Skeletal muscle tissue (tissue), 3 donors: ENCODE measurements at regions not wholly inside any gene's neighbourhood (a gene's known extent, or its start where the extent isn't known, plus 50 kb on each side); places are given as distances from the start of the nearest gene placed in this dataset.

Experiments used
- H3K27ac ChIP-seq: one replicate; pipeline ENCODE4 v1.7.0; 2013; ENCODE audit warnings: mild to moderate bottlenecking, low read depth, low read length, inconsistent platforms
- H3K27me3 ChIP-seq, 3 donors: one replicate each; pipeline ENCODE4 v1.7.0; 2013; ENCODE audit warnings: low read length in 3 of 3; ENCODE audit not compliant: control insufficient read depth in 3 of 3, insufficient read depth in 3 of 3
- H3K36me3 ChIP-seq, 3 donors: one replicate each; pipeline ENCODE4 v1.7.0; 2013; ENCODE audit warnings: low read length in 3 of 3; ENCODE audit not compliant: control insufficient read depth in 3 of 3, insufficient read depth in 3 of 3
- H3K4me1 ChIP-seq, 3 donors: one replicate each; pipeline ENCODE4 v1.7.0; 2013; ENCODE audit warnings: low read length in 3 of 3, mild to moderate bottlenecking in 3 of 3; ENCODE audit not compliant: control insufficient read depth in 3 of 3, insufficient read depth in 3 of 3
- H3K4me3 ChIP-seq, 3 donors: one replicate each; pipeline ENCODE4 v1.7.0; 2013; ENCODE audit warnings: low read length in 3 of 3
- H3K9ac ChIP-seq, 3 donors: one replicate each; pipeline ENCODE4 v1.7.0; 2013; ENCODE audit warnings: low read length in 3 of 3, mild to moderate bottlenecking in 3 of 3, moderate library complexity in 2 of 3, low read depth in 1 of 3
- H3K9me3 ChIP-seq, 3 donors: one replicate each; pipeline ENCODE4 v1.7.0; 2013; ENCODE audit warnings: low read length in 3 of 3; ENCODE audit not compliant: control insufficient read depth in 3 of 3
- donor health status: Osteomylitis.

DNA sequence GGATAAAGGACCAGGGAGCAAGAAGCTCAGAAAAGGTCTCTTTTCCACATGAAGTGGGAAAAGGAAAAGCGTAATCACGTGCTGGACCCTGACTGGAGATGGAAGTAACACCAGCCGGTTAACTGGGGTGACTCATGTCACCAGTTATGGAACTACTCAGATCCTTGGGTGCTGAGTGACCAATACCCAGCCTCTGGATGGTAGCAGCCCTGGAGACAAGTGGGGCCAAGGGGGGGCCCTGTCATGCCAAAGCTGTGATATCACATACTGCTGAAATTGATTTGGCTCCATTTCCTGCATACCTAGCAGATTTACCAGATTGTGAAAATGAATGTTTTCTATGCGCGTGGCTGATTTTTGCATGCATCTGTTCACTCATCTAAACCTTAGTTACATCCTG lies 158.9 kb downstream of the ZIC5 start:
- H3K27me3 ChIP-seq, result no peaks in the 10 kb centered on the region
- H3K9ac ChIP-seq, result no peak overlapping the region
- H3K9me3 ChIP-seq, result no peaks in the 10 kb centered on the region
- H3K4me1 ChIP-seq, result no peaks in the 10 kb centered on the region
- H3K27ac ChIP-seq, result no peak overlapping the region
- H3K36me3 ChIP-seq, result no peaks in the 10 kb centered on the region
- no peak overlapping the region for H3K4me3 ChIP-seq

DNA sequence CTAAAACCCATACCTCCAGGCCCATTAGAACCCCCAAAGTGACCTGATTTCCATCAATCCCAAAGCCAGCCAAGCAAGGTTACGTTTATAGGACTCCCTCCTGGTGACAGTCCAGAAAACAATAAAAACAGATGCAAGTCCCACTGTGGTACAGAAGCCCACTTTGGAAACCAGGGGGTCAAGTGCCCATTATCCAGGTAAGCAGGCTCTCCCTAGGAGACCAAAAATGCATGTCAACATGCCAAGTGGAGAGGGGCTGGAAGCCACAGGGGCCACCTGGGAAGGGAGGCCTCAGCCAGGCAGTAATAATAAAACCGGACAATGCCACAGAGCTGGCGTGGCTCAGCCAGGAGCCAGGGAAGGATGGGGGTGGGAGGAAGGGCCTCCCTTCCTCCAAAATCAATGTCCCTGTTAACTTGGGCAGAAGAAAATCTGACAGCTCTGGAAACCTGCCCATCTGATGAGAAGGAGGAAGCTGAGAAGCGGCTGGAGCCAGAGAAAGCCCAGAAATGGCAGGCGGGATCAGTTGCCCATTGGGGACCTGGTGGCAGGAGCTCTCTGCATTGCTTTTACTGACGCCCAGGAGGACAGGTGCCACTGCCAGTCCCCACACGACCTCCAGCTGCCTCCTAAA lies 160.4 kb downstream of the ZIC5 start:
- H3K36me3 ChIP-seq, result no peaks in the 10 kb centered on the region
- no peak overlapping the region for H3K4me3 ChIP-seq
- no peaks in the 10 kb centered on the region for H3K27me3 ChIP-seq
- H3K27ac ChIP-seq, result no peak overlapping the region
- no peaks in the 10 kb centered on the region for H3K4me1 ChIP-seq
- no peaks in the 10 kb centered on the region for H3K9me3 ChIP-seq
- no peak overlapping the region for H3K9ac ChIP-seq

- no peak overlapping the region for H3K4me3 ChIP-seq
- H3K4me1 ChIP-seq, result no peaks in the 10 kb centered on the region
- no peak overlapping the region for H3K27ac ChIP-seq
- no peaks in the 10 kb centered on the region for H3K27me3 ChIP-seq
- no peak overlapping the region for H3K9ac ChIP-seq
- H3K36me3 ChIP-seq, result no peaks in the 10 kb centered on the region
- no peaks in the 10 kb centered on the region for H3K9me3 ChIP-seq
Measured at GRCh38 chr13:99809926-99810325, 161.6 kb downstream of the ZIC5 start.

DNA sequence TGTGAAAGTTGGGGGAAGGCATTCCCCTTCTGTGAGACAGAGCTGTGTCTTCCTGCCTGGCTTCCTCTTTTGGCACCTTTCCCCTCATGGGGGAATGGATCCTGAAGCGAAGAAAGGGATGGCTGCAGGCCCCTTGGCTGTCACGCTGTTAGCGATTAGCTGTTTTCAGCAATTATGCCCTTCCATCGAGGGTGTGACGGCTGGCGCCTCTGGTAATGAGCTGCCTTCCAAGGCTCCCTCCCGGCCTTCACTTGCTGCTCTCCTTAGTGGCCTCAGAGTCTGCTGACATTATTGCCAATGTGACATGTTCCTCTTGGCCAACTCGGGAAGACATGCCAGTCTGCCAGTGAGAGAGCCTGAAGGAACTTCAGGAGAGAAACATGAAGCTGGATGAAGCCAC lies 162.1 kb downstream of the ZIC5 start:
- Histone ChIP-seq H3K27me3 (no peaks in the 10 kb centered on the region), H3K9ac (no peak overlapping the region), H3K4me3 (no peak overlapping the region), H3K27ac (no peak overlapping the region), H3K4me1 (no peaks in the 10 kb centered on the region), H3K9me3 (no peaks in the 10 kb centered on the region), H3K36me3 (no peaks in the 10 kb centered on the region)

GRCh38 chr13:99808786-99809185 lies 162.8 kb downstream of the ZIC5 start:
- H3K4me3 ChIP-seq, result no peak overlapping the region
- H3K27me3 ChIP-seq, result no peaks in the 10 kb centered on the region
- no peak overlapping the region for H3K9ac ChIP-seq
- no peaks in the 10 kb centered on the region for H3K9me3 ChIP-seq
- H3K36me3 ChIP-seq, result no peaks in the 10 kb centered on the region
- no peak overlapping the region for H3K27ac ChIP-seq
- H3K4me1 ChIP-seq, result no peaks in the 10 kb centered on the region

GRCh38 chr13:99806671-99807070 lies 164.9 kb downstream of the ZIC5 start:
- no peaks in the 10 kb centered on the region for H3K27me3 ChIP-seq
- H3K4me3 ChIP-seq, result no peak overlapping the region
- H3K27ac ChIP-seq, result no peak overlapping the region
- H3K4me1 ChIP-seq, result no peaks in the 10 kb centered on the region
- H3K9me3 ChIP-seq, result no peaks in the 10 kb centered on the region
- no peaks in the 10 kb centered on the region for H3K36me3 ChIP-seq
- no peak overlapping the region for H3K9ac ChIP-seq

GRCh38 chr13:99805361-99805760 lies 166.2 kb downstream of the ZIC5 start:
- Histone ChIP-seq H3K4me3 (no peak overlapping the region), H3K9ac (no peak overlapping the region), H3K27ac (no peak overlapping the region), H3K9me3 (no peaks in the 10 kb centered on the region), H3K36me3 (no peaks in the 10 kb centered on the region), H3K27me3 (no peaks in the 10 kb centered on the region), H3K4me1 (no peaks in the 10 kb centered on the region)

DNA sequence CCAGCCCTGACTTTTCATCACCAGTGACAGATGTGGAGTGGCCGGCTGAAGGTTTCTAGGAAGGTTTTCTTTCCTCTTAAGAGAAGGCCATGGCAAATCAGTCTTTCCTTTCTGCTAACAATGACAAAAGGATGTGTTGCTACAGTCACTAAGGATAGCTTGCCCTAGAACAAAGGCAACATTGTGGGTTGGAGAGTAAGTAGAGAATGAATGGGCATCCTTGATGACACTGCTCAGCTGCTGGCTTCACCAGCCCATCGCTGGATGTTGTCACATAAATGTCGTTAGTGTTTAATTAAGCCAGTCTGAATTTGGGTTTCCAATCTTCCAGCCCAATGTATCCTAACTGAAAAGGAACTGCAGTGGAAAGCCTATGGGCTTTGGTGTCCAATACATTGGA lies 168.4 kb downstream of the ZIC5 start:
- H3K9ac ChIP-seq, result no peak overlapping the region
- no peaks in the 10 kb centered on the region for H3K27me3 ChIP-seq
- no peaks in the 10 kb centered on the region for H3K36me3 ChIP-seq
- H3K9me3 ChIP-seq, result no peaks in the 10 kb centered on the region
- no peaks in the 10 kb centered on the region for H3K4me1 ChIP-seq
- H3K4me3 ChIP-seq, result no peak overlapping the region
- no peak overlapping the region for H3K27ac ChIP-seq

DNA sequence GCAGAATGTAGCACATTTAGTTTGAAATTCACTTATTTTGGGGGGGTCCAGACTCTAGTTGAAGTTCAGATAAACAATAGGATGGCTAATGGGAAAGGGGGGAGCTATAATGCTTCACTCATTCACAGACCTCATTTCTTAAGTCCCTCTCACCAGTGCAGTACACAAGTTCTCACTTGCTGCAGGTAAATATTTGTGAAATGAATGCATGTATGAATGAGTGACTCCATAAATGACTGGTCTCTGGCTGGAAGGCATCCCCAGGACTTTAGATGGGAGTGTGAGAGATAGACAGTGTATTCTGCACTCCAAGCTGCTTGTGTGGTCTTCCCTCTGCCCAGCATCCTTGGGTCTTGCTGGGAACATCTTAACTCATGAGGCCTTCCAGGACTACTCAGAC lies 169.2 kb downstream of the ZIC5 start:
- no peaks in the 10 kb centered on the region for H3K4me1 ChIP-seq
- H3K36me3 ChIP-seq, result no peaks in the 10 kb centered on the region
- no peaks in the 10 kb centered on the region for H3K9me3 ChIP-seq
- H3K27ac ChIP-seq, result no peak overlapping the region
- no peak overlapping the region for H3K9ac ChIP-seq
- no peak overlapping the region for H3K4me3 ChIP-seq
- H3K27me3 ChIP-seq, result no peaks in the 10 kb centered on the region

DNA sequence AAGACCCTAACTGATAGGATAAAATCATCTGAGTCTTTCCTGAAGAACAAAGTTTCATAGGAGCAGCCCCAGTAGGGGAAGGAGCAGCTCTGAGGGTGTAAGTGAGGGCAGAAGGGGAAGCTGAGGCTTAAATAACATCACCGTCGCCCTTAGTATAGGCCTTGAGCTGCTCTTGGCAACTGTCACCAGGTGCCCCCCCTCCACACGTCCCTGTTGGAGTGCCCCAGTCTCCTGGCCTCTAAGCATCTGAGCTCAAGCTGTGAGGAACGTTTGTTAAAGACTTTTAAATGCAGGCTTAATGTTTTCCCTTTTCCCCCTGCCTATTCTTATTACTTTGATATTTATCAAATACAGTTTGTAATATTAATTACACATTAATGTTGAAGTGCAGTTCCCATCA lies 170.6 kb downstream of the ZIC5 start:
- no peak overlapping the region for H3K9ac ChIP-seq
- no peaks in the 10 kb centered on the region for H3K4me1 ChIP-seq
- H3K4me3 ChIP-seq, result no peak overlapping the region
- no peaks in the 10 kb centered on the region for H3K9me3 ChIP-seq
- H3K36me3 ChIP-seq, result no peaks in the 10 kb centered on the region
- no peak overlapping the region for H3K27ac ChIP-seq
- H3K27me3 ChIP-seq, result no peaks in the 10 kb centered on the region

DNA sequence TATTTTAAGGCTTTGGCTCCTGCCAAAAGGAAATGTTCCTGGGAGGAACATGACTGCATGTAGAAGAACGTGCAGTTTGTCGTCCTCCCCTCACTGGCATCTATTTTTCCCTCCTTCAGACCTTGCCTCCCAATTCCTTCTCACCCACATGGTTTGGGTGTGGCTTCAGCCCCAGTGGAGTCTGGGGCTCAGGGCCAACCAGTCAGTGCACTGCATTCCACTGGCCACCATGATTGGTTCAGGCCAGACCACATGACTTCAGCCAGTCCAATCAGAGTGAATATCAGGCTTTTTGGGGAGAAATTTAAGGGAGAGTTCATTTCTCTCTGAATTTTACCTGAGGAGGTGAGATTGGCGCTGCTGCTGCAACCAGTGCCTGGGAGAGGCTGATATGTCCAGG lies 171.6 kb downstream of the ZIC5 start:
- H3K27me3 ChIP-seq, result no peaks in the 10 kb centered on the region
- H3K36me3 ChIP-seq, result no peaks in the 10 kb centered on the region
- H3K4me1 ChIP-seq, result no peaks in the 10 kb centered on the region
- H3K4me3 ChIP-seq, result no peak overlapping the region
- no peak overlapping the region for H3K27ac ChIP-seq
- H3K9me3 ChIP-seq, result no peaks in the 10 kb centered on the region
- H3K9ac ChIP-seq, result no peak overlapping the region
